Lung (tissue), 11 donors: ENCODE measurements at regions not wholly inside any gene's neighbourhood (a gene's known extent, or its start where the extent isn't known, plus 50 kb on each side); places are given as distances from the start of the nearest gene placed in this dataset.

Experiments used
- ATAC-seq: fragments of 200-7000 bp; cut with Tn5 transposase; one replicate; pipeline ENCODE4 v1.9.1; 2020; ENCODE audit warnings: moderate number of reproducible peaks; ENCODE audit not compliant: insufficient read depth, low FRiP score
- DNase-seq, 3 donors: peaks; one replicate each; pipeline ENCODE4 v3.0.0-alpha.2; 2013 to 2017
- H3K27ac ChIP-seq, 2 donors: one replicate each; pipeline ENCODE4 v1.5.1; 2013; ENCODE audit warnings: mild to moderate bottlenecking in 2 of 2, moderate library complexity in 2 of 2, control low read depth in 1 of 2, inconsistent platforms in 1 of 2, low read depth in 1 of 2, low read length in 1 of 2
- H3K27me3 ChIP-seq, 3 donors: one replicate each; pipeline ENCODE4 v1.5.1; 2013; ENCODE audit warnings: low read length in 2 of 3; ENCODE audit not compliant: control insufficient read depth in 3 of 3, insufficient read depth in 3 of 3
- H3K36me3 ChIP-seq, 4 donors: one replicate each; pipeline ENCODE4 v1.5.1; 2013; ENCODE audit warnings: low read length in 4 of 4, mild to moderate bottlenecking in 1 of 4, moderate library complexity in 1 of 4; ENCODE audit not compliant: control insufficient read depth in 4 of 4, insufficient read depth in 4 of 4
- H3K4me1 ChIP-seq, 5 donors: one replicate each; pipeline ENCODE4 v1.5.1; 2013; ENCODE audit warnings: low read length in 5 of 5, mild to moderate bottlenecking in 2 of 5, moderate library complexity in 1 of 5; ENCODE audit not compliant: control insufficient read depth in 5 of 5, insufficient read depth in 5 of 5
- H3K4me3 ChIP-seq: one replicate; pipeline ENCODE4 v1.5.1; 2013; ENCODE audit warnings: mild to moderate bottlenecking, control low read depth, moderate library complexity
- H3K9ac ChIP-seq, 2 donors: one replicate each; pipeline ENCODE4 v1.5.1; 2013; ENCODE audit warnings: low read length in 2 of 2, control low read depth in 1 of 2; ENCODE audit not compliant: insufficient read depth in 1 of 2
- H3K9me3 ChIP-seq, 4 donors: one replicate each; pipeline ENCODE4 v1.5.1; 2013; ENCODE audit warnings: low read length in 3 of 4, mild to moderate bottlenecking in 1 of 4, moderate library complexity in 1 of 4; ENCODE audit not compliant: control insufficient read depth in 4 of 4, insufficient read depth in 3 of 4
- CTCF ChIP-seq: IDR thresholded peaks from 2 replicates; pipeline ENCODE4 v1.5.1; 2012; ENCODE audit warnings: mild to moderate bottlenecking; ENCODE audit errors: control extremely low read depth, extremely low read depth
- WGBS, 2 donors: extraction: QIAGEN DNeasy Blood & Tissue Kit; methylation state at CpG; one replicate each; pipeline ENCODE4 v1.1.7; 2013; 5-methylcytosine and 5-hydroxymethylcytosine counted together
- donor health status: control.
- donor health status: control.
- donor health status: Bipolar disorder and iron deficiency.
- donor health status: healthy.
- donor health status: DM: yes; HTN: yes; CAD: no.

DNA sequence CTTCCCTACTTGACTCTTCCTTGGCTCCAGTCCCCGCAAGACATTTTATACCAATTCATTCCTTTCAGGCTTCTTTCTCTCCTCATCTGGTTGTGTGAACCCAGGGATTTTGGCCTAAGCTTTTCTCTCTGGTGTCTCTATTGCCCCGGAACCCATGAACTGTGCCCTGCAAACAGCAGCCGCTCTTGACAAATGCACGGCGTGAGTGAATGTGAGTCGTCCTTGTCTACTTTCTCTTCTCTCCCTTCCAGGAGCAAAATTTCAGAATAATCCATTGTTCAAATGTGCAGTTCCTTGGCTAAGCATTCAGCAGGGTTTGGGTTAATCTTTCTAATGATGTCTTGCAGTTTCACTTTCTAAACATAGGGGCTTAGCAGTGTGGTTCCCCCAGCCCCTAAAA lies 250.4 kb upstream of the IRX4 start:
- DNase-seq (no peak), ATAC-seq (no peak)
- no peak for TF ChIP-seq CTCF
- WGBS, 2 donors: 55 to 67% methylated on average over 6 of the region's 6 CpGs
- Histone ChIP-seq H3K4me1 (peaks cover 0 to 17% (median 0%) of the 10 kb centered on the region in 5 donors), H3K27ac (no peak overlapping the region), H3K27me3 (peaks cover 0 to 6% (median 0%) of the 10 kb centered on the region in 3 donors), H3K9me3 (peaks cover 0 to 4% (median 0%) of the 10 kb centered on the region in 4 donors), H3K36me3 (no peaks in the 10 kb centered on the region), H3K4me3 (no peak overlapping the region), H3K9ac (no peak overlapping the region)

DNA sequence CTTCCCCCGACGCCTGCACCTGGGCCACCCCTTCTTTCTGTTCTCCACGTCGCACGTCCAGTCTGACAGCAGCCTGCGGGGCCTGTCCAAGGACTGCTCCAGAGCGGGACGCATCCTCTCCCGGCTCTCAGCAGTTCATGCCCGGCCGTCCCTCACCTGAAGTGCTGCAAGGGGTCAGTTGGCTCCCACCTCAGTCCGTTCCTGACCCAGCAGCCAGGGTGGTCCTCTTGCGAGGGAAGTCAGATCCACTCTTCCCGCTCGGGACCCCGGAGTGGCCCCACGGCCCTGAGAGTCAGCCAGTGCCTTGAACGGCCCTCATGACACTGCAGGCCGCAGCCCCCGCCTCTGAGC lies 249.7 kb upstream of the IRX4 start:
- no peak overlapping the region for H3K9ac ChIP-seq
- H3K4me1 ChIP-seq: peaks cover 0 to 17% (median 0%) of the 10 kb centered on the region in 5 donors
- H3K36me3 ChIP-seq: no peaks in the 10 kb centered on the region
- no peak for TF ChIP-seq CTCF
- H3K27me3 ChIP-seq: peaks cover 0 to 6% (median 0%) of the 10 kb centered on the region in 3 donors
- 85% methylated on average over 20 of the region's 20 CpGs for WGBS, 2 donors
- DNase-seq (peak in 1 of 3 donors; percentile 2), ATAC-seq (no peak)
- peaks cover 0 to 4% (median 0%) of the 10 kb centered on the region in 4 donors for H3K9me3 ChIP-seq
- no peak overlapping the region for H3K27ac ChIP-seq
- no peak overlapping the region for H3K4me3 ChIP-seq

DNA sequence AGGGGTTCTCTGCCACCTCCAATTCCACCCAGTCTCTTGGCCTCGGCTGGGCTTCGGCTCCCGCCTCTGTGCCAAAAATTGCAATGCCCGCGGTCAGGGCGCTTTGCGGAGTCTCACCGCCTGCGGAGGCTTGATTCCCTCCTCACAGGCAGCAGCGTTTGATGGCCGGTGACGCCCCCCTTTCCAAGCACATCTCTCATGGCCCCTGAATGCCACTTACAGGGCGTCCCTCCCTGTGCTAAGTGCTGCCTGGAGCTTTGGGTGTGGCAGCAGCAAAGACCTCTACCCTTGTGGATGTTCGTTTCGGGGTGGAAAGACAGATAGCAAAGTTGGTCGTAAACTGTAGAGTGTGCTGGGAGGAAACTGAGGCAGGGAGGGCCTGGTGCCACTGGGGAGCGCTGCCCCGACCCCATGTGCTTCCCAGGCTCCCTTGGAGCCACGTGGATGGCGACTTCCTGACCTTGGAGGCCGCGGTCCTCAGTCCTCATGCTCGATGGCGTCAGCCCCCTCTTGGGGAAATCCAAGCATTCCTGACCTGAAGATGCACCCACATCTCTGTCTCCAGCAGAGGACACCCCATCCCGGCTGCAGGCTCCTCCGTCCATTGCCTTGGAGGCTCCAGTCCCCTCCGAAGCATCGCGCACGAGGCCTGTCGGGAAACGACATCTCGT lies 249.2 kb upstream of the IRX4 start:
- Histone ChIP-seq H3K36me3 (no peaks in the 10 kb centered on the region), H3K9ac (no peak overlapping the region), H3K27ac (no peak overlapping the region), H3K4me3 (no peak overlapping the region), H3K27me3 (peaks cover 0 to 6% (median 0%) of the 10 kb centered on the region in 3 donors), H3K4me1 (peaks cover 0 to 17% (median 0%) of the 10 kb centered on the region in 5 donors), H3K9me3 (peaks cover 0 to 2% (median 0%) of the 10 kb centered on the region in 4 donors)
- peak in 1 of 3 donors; percentile 9 for DNase-seq
- 91% methylated on average over 33 of the region's 33 CpGs for WGBS, 2 donors
- no peak for TF ChIP-seq CTCF
- ATAC-seq: no peak
